Colonic mucosa (tissue), 4 donors: ENCODE measurements at regions not wholly inside any gene's neighbourhood (a gene's known extent, or its start where the extent isn't known, plus 50 kb on each side); places are given as distances from the start of the nearest gene placed in this dataset.
"Not testable (repeated sequence)": the region's sequence is repeated elsewhere in the genome, so short reads cannot be mapped to it uniquely, and the experiment has no call there.

Experiments used
- DNase-seq: peaks from one replicate; pipeline ENCODE4 v3.0.0-alpha.2; 2020
- H3K27ac ChIP-seq: fragments of 200-600 bp; one replicate; pipeline ENCODE4 v1.8.0; 2021
- H3K27me3 ChIP-seq: fragments of 200-600 bp; one replicate; pipeline ENCODE4 v1.8.0; 2021
- H3K36me3 ChIP-seq: fragments of 200-600 bp; one replicate; pipeline ENCODE4 v1.8.0; 2021
- H3K4me1 ChIP-seq: fragments of 200-600 bp; one replicate; pipeline ENCODE4 v1.8.0; 2021; ENCODE audit warnings: mild to moderate bottlenecking
- H3K4me3 ChIP-seq: fragments of 200-600 bp; one replicate; pipeline ENCODE4 v1.8.0; 2021
- H3K9ac ChIP-seq, 2 donors: one replicate each; pipeline ENCODE4 v1.7.0; 2013; ENCODE audit warnings: control low read depth in 2 of 2, low read depth in 2 of 2, low read length in 2 of 2
- H3K9me3 ChIP-seq: fragments of 200-600 bp; one replicate; pipeline ENCODE4 v1.8.0; 2021
- CTCF ChIP-seq: fragments of 200-600 bp; IDR thresholded peaks from one replicate; pipeline ENCODE4 v1.8.0; 2022; ENCODE audit warnings: antibody characterized with exemption, mild to moderate bottlenecking
- intact Hi-C: fragments of 100-400 bp; cut with DNase I; formaldehyde crosslinking; loops from one replicate; pipeline ENCODE4 v1.14.1; 2022
- donor health status: healthy.
- donor health status: DM: no; HTN: no; CAD: no.
- donor health status: DM: no; HTN: no; CAD: no.

DNA sequence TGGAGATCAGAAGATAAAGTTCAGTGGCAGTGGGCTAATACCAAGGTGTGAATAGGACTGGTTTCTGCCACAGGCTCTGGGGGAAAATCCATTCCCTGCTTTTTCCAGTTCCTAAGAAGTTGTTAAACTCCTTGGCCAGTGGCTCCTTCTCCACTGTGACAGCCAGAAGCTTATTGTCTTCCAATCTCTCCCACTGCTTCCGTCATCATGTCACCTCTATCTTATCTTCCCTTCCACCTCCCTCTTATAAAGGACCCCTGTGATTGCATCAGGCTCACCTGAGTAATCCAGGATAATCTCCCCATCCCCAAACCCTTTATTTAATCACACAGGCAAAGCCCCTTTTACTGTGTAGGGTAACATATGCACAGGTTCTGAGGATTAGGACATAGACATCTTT is 431.2 kb upstream of the SLC10A2 start:
- Histone ChIP-seq H3K9ac (no peak overlapping the region), H3K4me3 (no peak overlapping the region), H3K9me3 (no peaks in the 10 kb centered on the region), H3K4me1 (no peaks in the 10 kb centered on the region), H3K27ac (no peak overlapping the region), H3K27me3 (no peaks in the 10 kb centered on the region), H3K36me3 (no peaks in the 10 kb centered on the region)
- intact Hi-C loops, result no loop called here
- DNase-seq, result no peak
- TF ChIP-seq CTCF, result no peak

DNA sequence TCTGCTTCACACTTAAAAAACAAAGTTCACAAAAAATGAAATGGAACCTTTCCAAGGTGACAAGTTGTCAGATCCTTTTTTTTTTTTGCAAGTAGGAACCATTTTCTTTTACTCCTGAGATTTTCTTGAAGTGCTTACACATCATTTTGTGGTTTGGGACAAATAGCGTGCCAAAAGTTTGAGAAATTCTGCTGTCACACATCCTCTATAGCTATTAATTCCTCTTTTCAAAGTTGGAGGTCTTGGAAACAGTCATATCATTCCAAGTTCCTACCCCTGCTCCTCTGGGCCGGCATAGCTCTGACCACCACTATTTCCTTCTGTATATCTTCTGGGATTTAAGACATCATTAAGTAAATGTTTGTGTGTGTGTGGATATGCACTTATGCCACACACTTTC is 421.6 kb upstream of the SLC10A2 start:
- Histone ChIP-seq H3K9me3 (no peaks in the 10 kb centered on the region), H3K36me3 (no peaks in the 10 kb centered on the region), H3K27ac (no peak overlapping the region), H3K27me3 (no peaks in the 10 kb centered on the region), H3K4me1 (no peaks in the 10 kb centered on the region), H3K9ac (no peak overlapping the region), H3K4me3 (no peak overlapping the region)
- no peak for DNase-seq
- no peak for TF ChIP-seq CTCF
- intact Hi-C loops, result no loop called here

- no peak for TF ChIP-seq CTCF
- Histone ChIP-seq H3K27me3 (no peaks in the 10 kb centered on the region), H3K27ac (no peak overlapping the region), H3K36me3 (no peaks in the 10 kb centered on the region), H3K9me3 (no peaks in the 10 kb centered on the region), H3K4me1 (no peaks in the 10 kb centered on the region), H3K4me3 (no peak overlapping the region), H3K9ac (no peak overlapping the region)
- DNase-seq, result no peak
- intact Hi-C loops, result no loop called here
These were observed 406.9 kb upstream of the SLC10A2 start for GRCh38 chr13:103473081-103473480.

DNA sequence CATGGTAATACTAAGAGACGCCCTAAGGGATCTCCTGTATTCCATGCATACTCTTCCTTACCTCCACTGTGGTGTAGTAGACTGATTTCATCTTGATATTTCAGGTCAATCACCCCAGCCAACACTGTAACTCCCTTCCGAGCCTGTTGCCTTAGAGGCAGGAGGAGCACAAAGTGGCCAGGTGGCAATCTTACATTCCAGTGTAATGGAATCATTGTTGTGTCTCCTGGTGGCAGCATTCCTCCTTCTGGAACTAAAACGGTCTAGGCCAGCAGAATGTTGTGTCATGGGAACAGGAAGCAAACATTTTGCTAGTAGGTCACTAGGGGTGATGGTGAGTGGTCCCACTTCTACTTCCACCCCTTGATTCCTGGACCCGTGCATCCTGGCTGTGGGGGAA is 405.7 kb upstream of the SLC10A2 start:
- H3K4me1 ChIP-seq, result no peaks in the 10 kb centered on the region
- no peaks in the 10 kb centered on the region for H3K36me3 ChIP-seq
- no peak for TF ChIP-seq CTCF
- H3K27ac ChIP-seq, result no peak overlapping the region
- H3K9me3 ChIP-seq, result no peaks in the 10 kb centered on the region
- H3K9ac ChIP-seq, result no peak overlapping the region
- intact Hi-C loops, result no loop called here
- no peaks in the 10 kb centered on the region for H3K27me3 ChIP-seq
- no peak for DNase-seq
- H3K4me3 ChIP-seq, result no peak overlapping the region

DNA sequence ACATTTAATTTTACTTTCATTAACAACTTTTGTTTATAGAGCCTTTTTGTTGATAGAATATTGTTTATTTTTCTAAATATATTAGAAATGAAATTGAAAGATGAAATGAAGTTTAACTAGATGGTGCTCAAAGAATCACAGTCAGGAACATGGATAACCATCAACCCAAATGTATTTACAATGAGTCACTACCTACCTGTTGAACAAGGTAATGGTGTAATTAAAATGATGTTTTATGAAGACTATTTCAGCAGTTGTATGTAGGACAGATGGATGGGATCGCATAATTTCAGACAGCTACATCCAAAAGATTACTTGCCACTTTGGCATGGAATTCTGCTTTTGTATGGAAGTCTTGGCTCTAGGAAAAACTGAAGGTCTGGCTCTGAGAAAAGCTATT is 403.6 kb upstream of the SLC10A2 start:
- no peak for TF ChIP-seq CTCF
- Histone ChIP-seq H3K9me3 (no peaks in the 10 kb centered on the region), H3K36me3 (no peaks in the 10 kb centered on the region), H3K4me3 (no peak overlapping the region), H3K27ac (no peak overlapping the region), H3K4me1 (no peaks in the 10 kb centered on the region), H3K27me3 (no peaks in the 10 kb centered on the region), H3K9ac (no peak overlapping the region)
- no peak for DNase-seq
- intact Hi-C loops, result no loop called here

DNA sequence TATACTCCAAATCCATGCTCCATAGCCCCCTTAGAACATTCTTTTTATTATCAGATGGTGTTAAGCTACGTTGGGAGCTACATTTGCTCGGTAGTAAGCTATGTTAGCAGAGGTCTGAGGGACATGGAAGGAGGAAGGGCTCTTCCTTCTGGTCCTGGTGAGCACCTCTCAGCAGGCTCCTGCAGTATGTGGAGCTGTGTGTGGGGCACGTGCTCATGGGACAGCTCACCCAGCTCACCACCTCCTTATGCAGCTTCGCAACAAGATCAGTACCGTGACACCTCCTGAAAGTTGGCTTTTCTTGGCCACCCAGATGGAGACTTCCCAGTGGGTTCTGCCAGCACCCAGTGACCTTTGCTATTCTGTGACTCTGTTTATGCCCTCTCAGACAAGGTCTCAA is 400.5 kb upstream of the SLC10A2 start:
- no peaks in the 10 kb centered on the region for H3K36me3 ChIP-seq
- no peaks in the 10 kb centered on the region for H3K9me3 ChIP-seq
- no peaks in the 10 kb centered on the region for H3K4me1 ChIP-seq
- DNase-seq, result no peak
- intact Hi-C loops, result no loop called here
- no peak overlapping the region for H3K27ac ChIP-seq
- H3K9ac ChIP-seq, result no peak overlapping the region
- TF ChIP-seq CTCF, result no peak
- no peak overlapping the region for H3K4me3 ChIP-seq
- H3K27me3 ChIP-seq, result no peaks in the 10 kb centered on the region

DNA sequence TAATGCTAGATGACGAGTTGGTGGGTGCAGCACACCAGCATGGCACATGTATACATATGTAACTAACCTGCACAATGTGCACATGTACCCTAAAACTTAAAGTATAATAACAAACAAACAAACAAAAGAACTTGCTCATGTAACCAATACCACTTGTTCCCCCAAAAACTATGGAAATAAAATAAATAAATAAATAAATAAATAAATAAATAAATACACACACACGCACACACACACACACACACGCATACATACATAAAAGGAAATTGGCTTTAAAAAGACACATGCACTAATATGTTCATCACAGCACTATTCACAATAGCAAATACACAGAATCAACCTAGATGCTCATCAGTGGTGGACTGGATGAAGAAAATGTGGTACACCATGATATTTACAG is 394.0 kb upstream of the SLC10A2 start:
- H3K4me3 ChIP-seq, H3K9ac ChIP-seq, H3K27me3 ChIP-seq, H3K9me3 ChIP-seq, intact Hi-C loops, H3K36me3 ChIP-seq, H3K4me1 ChIP-seq, DNase-seq, H3K27ac ChIP-seq: not testable (repeated sequence)

DNA sequence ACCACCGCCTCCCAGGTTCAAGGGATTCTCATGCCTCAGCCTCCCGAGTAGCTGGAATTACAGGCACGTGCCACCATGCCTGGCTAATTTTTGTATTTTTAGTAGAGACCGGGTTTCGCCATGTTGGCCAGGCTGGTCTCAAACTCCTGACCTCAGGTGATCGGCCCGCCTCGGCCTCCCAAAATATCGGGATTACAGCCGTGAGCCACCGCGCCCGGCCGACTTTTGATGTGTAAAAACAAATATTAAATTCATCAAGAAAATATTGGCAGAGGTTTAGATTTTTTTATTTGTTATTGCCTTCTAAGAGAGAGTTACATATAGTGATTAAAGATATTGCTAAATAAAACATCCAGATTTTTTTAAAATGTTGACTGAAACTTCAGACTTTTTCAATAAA is 390.8 kb upstream of the SLC10A2 start:
- H3K4me3 ChIP-seq, DNase-seq, H3K27ac ChIP-seq, H3K27me3 ChIP-seq, H3K9me3 ChIP-seq, H3K36me3 ChIP-seq, intact Hi-C loops, H3K4me1 ChIP-seq, H3K9ac ChIP-seq: not testable (repeated sequence)
